GM23248 (cell line): ENCODE measurements at regions not wholly inside any gene's neighbourhood (a gene's known extent, or its start where the extent isn't known, plus 50 kb on each side); places are given as distances from the start of the nearest gene placed in this dataset.

Experiments
- EZH2 ChIP-seq: fragments of 200-600 bp; sonication (generic); IDR thresholded peaks from 2 replicates; pipeline ENCODE4 v1.6.1; 2018; ENCODE audit warnings: antibody characterized with exemption, mild to moderate bottlenecking; ENCODE audit not compliant: insufficient read depth, poor library complexity, severe bottlenecking
- EZH2phosphoT487 ChIP-seq: fragments of 200-600 bp; sonication (generic); IDR thresholded peaks from 2 replicates; pipeline ENCODE4 v1.6.1; 2018; ENCODE audit warnings: antibody characterized with exemption, moderate library complexity, mild to moderate bottlenecking, low read depth; ENCODE audit not compliant: insufficient read depth

GRCh38 chr5:39767916-39768315 lies 343.1 kb upstream of the DAB2 start:
- TF ChIP-seq EZH2 (no peak), EZH2phosphoT487 (no peak)
